GM23338 (cell line): ENCODE measurements at regions not wholly inside any gene's neighbourhood (a gene's known extent, or its start where the extent isn't known, plus 50 kb on each side); places are given as distances from the start of the nearest gene placed in this dataset.
A peak's percentile ranks its signal among the peaks of the same experiment; 100 is the strongest.

Source experiments
- ATAC-seq: fragments of 200-7000 bp; cut with Tn5 transposase; 3 replicates; pipeline ENCODE4 v1.9.1; 2020
- DNase-seq: peaks from one replicate; pipeline ENCODE4 v3.0.0-alpha.2; 2015; ENCODE audit warnings: low spot score
- H2AFZ ChIP-seq: fragments of 200-600 bp; sonication (generic); 2 replicates; pipeline ENCODE4 v1.8.0; 2016; ENCODE audit warnings: antibody characterized with exemption, mild to moderate bottlenecking, moderate library complexity
- H3F3A ChIP-seq: fragments of 200-600 bp; sonication (generic); replicated peaks from 2 replicates; pipeline ENCODE4 v1.8.0; 2017; ENCODE audit warnings: antibody characterized with exemption, mixed run types, low read depth
- H3K27ac ChIP-seq: fragments of 200-600 bp; sonication (generic); 2 replicates; pipeline ENCODE4 v1.6.1; 2016; ENCODE audit warnings: low read depth
- H3K27me3 ChIP-seq: fragments of 200-600 bp; sonication (generic); 2 replicates; pipeline ENCODE4 v1.8.0; 2016; ENCODE audit warnings: mild to moderate bottlenecking, mixed run types, moderate library complexity; ENCODE audit not compliant: insufficient read depth
- H3K36me3 ChIP-seq: fragments of 200-600 bp; sonication (generic); 2 replicates; pipeline ENCODE4 v1.8.0; 2016; ENCODE audit warnings: mild to moderate bottlenecking; ENCODE audit not compliant: insufficient read depth
- H3K4me1 ChIP-seq: fragments of 200-600 bp; sonication (generic); 2 replicates; pipeline ENCODE4 v1.8.0; 2016; ENCODE audit warnings: mild to moderate bottlenecking, moderate library complexity; ENCODE audit not compliant: insufficient read depth
- H3K4me2 ChIP-seq: fragments of 200-600 bp; sonication (generic); 2 replicates; pipeline ENCODE4 v1.7.1; 2017; ENCODE audit warnings: mixed run types
- H3K4me3 ChIP-seq: fragments of 200-600 bp; sonication (generic); 2 replicates; pipeline ENCODE4 v1.6.1; 2016; ENCODE audit warnings: mixed run types
- H3K79me2 ChIP-seq: fragments of 200-600 bp; sonication (generic); replicated peaks from 2 replicates; pipeline ENCODE4 v1.8.0; 2017; ENCODE audit warnings: mild to moderate bottlenecking; ENCODE audit not compliant: insufficient read depth
- H3K9me2 ChIP-seq: fragments of 200-600 bp; sonication (generic); 2 replicates; pipeline ENCODE4 v1.8.0; 2017; ENCODE audit not compliant: insufficient read depth
- H4K20me1 ChIP-seq: fragments of 200-600 bp; sonication (generic); replicated peaks from 2 replicates; pipeline ENCODE4 v1.8.0; 2017; ENCODE audit warnings: mild to moderate bottlenecking; ENCODE audit not compliant: insufficient read depth
- H3K27ac Mint-ChIP-seq: 2 replicates; pipeline ENCODE4 v1.8.0; 2020; ENCODE audit warnings: inconsistent platforms, mild to moderate bottlenecking, moderate library complexity, mixed read lengths
- H3K27me3 Mint-ChIP-seq: 3 replicates; pipeline ENCODE4 v1.8.0; 2022; ENCODE audit warnings: low read depth, mild to moderate bottlenecking, moderate library complexity, mixed read lengths, inconsistent platforms; ENCODE audit not compliant: insufficient read depth, poor library complexity
- H3K36me3 Mint-ChIP-seq: 3 replicates; pipeline ENCODE4 v1.8.0; 2021; ENCODE audit warnings: low read depth, mild to moderate bottlenecking, inconsistent platforms, moderate library complexity, mixed read lengths
- H3K4me1 Mint-ChIP-seq: 3 replicates; pipeline ENCODE4 v1.8.0; 2020; ENCODE audit warnings: mild to moderate bottlenecking, inconsistent platforms, mixed read lengths
- H3K4me3 Mint-ChIP-seq: 3 replicates; pipeline ENCODE4 v1.8.0; 2021; ENCODE audit warnings: moderate library complexity, mild to moderate bottlenecking, inconsistent platforms, mixed read lengths
- H3K9me3 Mint-ChIP-seq: 3 replicates; pipeline ENCODE4 v1.8.0; 2020; ENCODE audit warnings: moderate library complexity, mild to moderate bottlenecking, inconsistent platforms, mixed read lengths
- CREB1 ChIP-seq: fragments of 250-450 bp; sonication (Bioruptor Pico); IDR thresholded peaks from 2 replicates; pipeline ENCODE4 v1.5.0; 2020; ENCODE audit warnings: low read depth, mild to moderate bottlenecking, moderate library complexity
- CTCF ChIP-seq, 2 experiments: fragments of 200-600 bp in 1 of 2; sonication (generic) in 1 of 2; conservative IDR thresholded peaks; 2 replicates each; pipeline versions ENCODE4 v1.5.1 to v1.6.1; 2016 to 2017; ENCODE audit warnings: antibody characterized with exemption in 2 of 2, low read depth in 2 of 2, mild to moderate bottlenecking in 2 of 2, moderate library complexity in 1 of 2
- ETS1 ChIP-seq: IDR thresholded peaks from 2 replicates; pipeline ENCODE4 v1.6.1; 2016; ENCODE audit warnings: antibody characterized with exemption
- EZH2 ChIP-seq: fragments of 200-600 bp; sonication (generic); IDR thresholded peaks from one replicate; pipeline ENCODE4 v1.8.0; 2017; ENCODE audit warnings: antibody characterized with exemption, mild to moderate bottlenecking, low read depth; ENCODE audit not compliant: unreplicated experiment
- EZH2phosphoT487 ChIP-seq: fragments of 200-600 bp; sonication (generic); IDR thresholded peaks from one replicate; pipeline ENCODE4 v1.8.1; 2018; ENCODE audit warnings: antibody characterized with exemption; ENCODE audit not compliant: unreplicated experiment
- JUNB ChIP-seq: IDR thresholded peaks from one replicate; pipeline ENCODE4 v1.6.1; 2016; ENCODE audit warnings: antibody characterized with exemption; ENCODE audit not compliant: unreplicated experiment
- NANOG ChIP-seq: IDR thresholded peaks from 2 replicates; pipeline ENCODE4 v1.6.1; 2016; ENCODE audit warnings: antibody characterized with exemption, borderline replicate concordance
- POLR2AphosphoS5 ChIP-seq: IDR thresholded peaks from 2 replicates; pipeline ENCODE4 v1.6.1; 2016; ENCODE audit warnings: antibody characterized with exemption, low read depth
- REST ChIP-seq: IDR thresholded peaks from one replicate; pipeline ENCODE4 v1.6.1; 2018; ENCODE audit warnings: antibody characterized with exemption; ENCODE audit not compliant: unreplicated experiment
- STAT1 ChIP-seq: IDR thresholded peaks from one replicate; pipeline ENCODE4 v1.6.1; 2016; ENCODE audit warnings: antibody characterized with exemption; ENCODE audit not compliant: unreplicated experiment
- ZNF114 ChIP-seq: fragments of 250-450 bp; sonication (Bioruptor Pico); IDR thresholded peaks from 2 replicates; pipeline ENCODE4 v1.5.0; 2020; ENCODE audit warnings: mild to moderate bottlenecking, moderate library complexity
- ZNF331 ChIP-seq: fragments of 250-450 bp; sonication (Bioruptor Pico); IDR thresholded peaks from 2 replicates; pipeline ENCODE4 v1.5.0; 2020; ENCODE audit warnings: low read depth, mild to moderate bottlenecking, moderate library complexity
- ZNF462 ChIP-seq: fragments of 250-450 bp; sonication (Bioruptor Pico); IDR thresholded peaks from 2 replicates; pipeline ENCODE4 v1.5.0; 2020; ENCODE audit warnings: mild to moderate bottlenecking, moderate library complexity

GRCh38 chr7:108824840-108825580 lies 255.3 kb downstream of the DNAJB9 start:
- Histone ChIP-seq H3K27me3 (no peaks in the 10 kb centered on the region), H2AFZ (peak overlapping the region; percentile 90), H3F3A (no peaks in the 10 kb centered on the region), H3K9me2 (peaks cover 21% of the 10 kb centered on the region; the same call in 1 of the 2 replicates), H3K36me3 (no peaks in the 10 kb centered on the region), H3K4me1 (no peaks in the 10 kb centered on the region), H4K20me1 (no peaks in the 10 kb centered on the region), H3K79me2 (no peaks in the 10 kb centered on the region), H3K27ac (no peak overlapping the region), H3K4me2 (no peak overlapping the region), H3K4me3 (no peak overlapping the region)
- no peaks in the 10 kb centered on the region for H3K36me3 Mint-ChIP-seq
- H3K9me3 Mint-ChIP-seq = no peaks in the 10 kb centered on the region
- peaks cover 2% of the 10 kb centered on the region for H3K27me3 Mint-ChIP-seq
- H3K27ac Mint-ChIP-seq = 0 out of 2 replicates have a peak overlapping the region, but pooled peaks have one; percentile 16
- ATAC-seq = no peak; the same call in 2 of the 3 replicates
- DNase-seq = no peak
- TF ChIP-seq ETS1 = no peak
- TF ChIP-seq CTCF (conservative IDR thresholded peaks at IDR 0.05; ENCODE audit: low read depth in 2 of 2) = no peak
- TF ChIP-seq ZNF462 (CRISPR knock-in tag) = no peak
- no peak for TF ChIP-seq REST
- TF ChIP-seq NANOG = no peak
- TF ChIP-seq JUNB = no peak
- no peak for TF ChIP-seq EZH2
- TF ChIP-seq ZNF114 (CRISPR knock-in tag) = no peak
- TF ChIP-seq CREB1 (CRISPR knock-in tag) = no peak
- TF ChIP-seq STAT1 = no peak
- TF ChIP-seq POLR2AphosphoS5 = no peak
- no peak for TF ChIP-seq EZH2phosphoT487
- TF ChIP-seq ZNF331 (CRISPR knock-in tag) = no peak
- peaks cover 7% of the 10 kb centered on the region; the same call in 2 of the 3 replicates for H3K4me1 Mint-ChIP-seq
- no peak overlapping the region for H3K4me3 Mint-ChIP-seq
